ENCODE measurements at regions not wholly inside any gene's neighbourhood (a gene's known extent, or its start where the extent isn't known, plus 50 kb on each side); places are given as distances from the start of the nearest gene placed in this dataset.

- no peak overlapping the region for H3K4me3 ChIP-seq (replicated peaks in 1 of 2; ENCODE audit: low read depth in 2 of 2, low read length in 2 of 2)
- DNase-seq (ENCODE audit: low read depth in 2 of 2): no peak
- TF ChIP-seq, protein P1, sequence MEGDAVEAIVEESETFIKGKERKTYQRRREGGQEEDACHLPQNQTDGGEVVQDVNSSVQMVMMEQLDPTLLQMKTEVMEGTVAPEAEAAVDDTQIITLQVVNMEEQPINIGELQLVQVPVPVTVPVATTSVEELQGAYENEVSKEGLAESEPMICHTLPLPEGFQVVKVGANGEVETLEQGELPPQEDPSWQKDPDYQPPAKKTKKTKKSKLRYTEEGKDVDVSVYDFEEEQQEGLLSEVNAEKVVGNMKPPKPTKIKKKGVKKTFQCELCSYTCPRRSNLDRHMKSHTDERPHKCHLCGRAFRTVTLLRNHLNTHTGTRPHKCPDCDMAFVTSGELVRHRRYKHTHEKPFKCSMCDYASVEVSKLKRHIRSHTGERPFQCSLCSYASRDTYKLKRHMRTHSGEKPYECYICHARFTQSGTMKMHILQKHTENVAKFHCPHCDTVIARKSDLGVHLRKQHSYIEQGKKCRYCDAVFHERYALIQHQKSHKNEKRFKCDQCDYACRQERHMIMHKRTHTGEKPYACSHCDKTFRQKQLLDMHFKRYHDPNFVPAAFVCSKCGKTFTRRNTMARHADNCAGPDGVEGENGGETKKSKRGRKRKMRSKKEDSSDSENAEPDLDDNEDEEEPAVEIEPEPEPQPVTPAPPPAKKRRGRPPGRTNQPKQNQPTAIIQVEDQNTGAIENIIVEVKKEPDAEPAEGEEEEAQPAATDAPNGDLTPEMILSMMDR (IDR thresholded peaks at IDR 0.05; ENCODE audit: low read depth, low read length): no peak
Observed at GRCh38 chr3:84634668-84635067, 324.1 kb upstream of the CADM2 start.

- H3K4me3 ChIP-seq (replicated peaks in 1 of 2; ENCODE audit: low read depth in 2 of 2, low read length in 2 of 2): no peak overlapping the region
- TF ChIP-seq, protein P1 (IDR thresholded peaks at IDR 0.05; ENCODE audit: low read depth, low read length): no peak
- DNase-seq (ENCODE audit: low read depth in 2 of 2): no peak
Observed at GRCh38 chr3:84637272-84637671, 321.5 kb upstream of the CADM2 start.

DNA sequence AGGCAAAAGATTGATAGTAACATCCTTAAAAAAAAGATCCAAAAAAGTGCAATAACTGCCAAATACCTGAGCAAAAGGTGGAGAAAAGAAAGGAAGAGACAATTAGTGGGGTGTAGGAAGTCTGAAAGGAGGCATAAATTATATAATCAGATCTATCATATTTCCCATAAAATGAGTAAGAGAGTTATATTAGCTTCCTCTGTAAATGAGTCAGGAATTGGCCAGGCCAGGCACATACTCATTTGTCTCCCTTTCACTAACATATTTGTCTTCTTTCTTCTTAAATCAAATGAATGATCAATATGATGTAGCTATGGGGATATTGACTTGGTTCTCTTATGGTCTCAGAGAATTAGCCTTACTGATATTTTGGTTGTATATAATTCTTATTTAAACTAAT lies 292.3 kb upstream of the CADM2 start:
- TF ChIP-seq, protein P1 (IDR thresholded peaks at IDR 0.05; ENCODE audit: low read depth, low read length): no peak
- no peak for DNase-seq (ENCODE audit: low read depth in 2 of 2)
- no peak overlapping the region for H3K4me3 ChIP-seq (replicated peaks in 1 of 2; ENCODE audit: low read depth in 2 of 2, low read length in 2 of 2)

GRCh38 chr3:84679211-84679610 lies 279.6 kb upstream of the CADM2 start:
- TF ChIP-seq, protein P1 (IDR thresholded peaks at IDR 0.05; ENCODE audit: low read depth, low read length): no peak
- H3K4me3 ChIP-seq (replicated peaks in 1 of 2; ENCODE audit: low read depth in 2 of 2, low read length in 2 of 2): no peak overlapping the region
- DNase-seq (ENCODE audit: low read depth in 2 of 2): no peak

DNA sequence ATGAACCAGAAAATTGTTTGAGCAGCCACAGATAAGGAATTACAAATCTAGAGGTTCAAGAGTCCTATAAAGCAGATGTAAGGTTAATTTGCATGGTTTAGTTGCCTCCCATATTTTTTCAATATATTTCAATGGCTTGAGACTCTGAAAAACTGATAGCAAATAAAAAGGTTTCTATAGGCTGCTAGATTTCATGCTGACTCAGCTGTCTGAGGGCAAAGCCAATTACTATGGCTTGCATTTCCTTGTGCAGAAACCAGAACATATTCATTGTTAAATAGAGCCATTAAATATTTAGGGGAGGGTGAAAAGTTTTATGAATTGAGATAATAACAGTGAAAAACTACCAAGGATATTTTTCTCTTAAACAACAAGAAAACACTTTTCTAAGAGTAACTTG lies 278.1 kb upstream of the CADM2 start:
- no peak for DNase-seq (ENCODE audit: low read depth in 2 of 2)
- no peak overlapping the region for H3K4me3 ChIP-seq (replicated peaks in 1 of 2; ENCODE audit: low read depth in 2 of 2, low read length in 2 of 2)
- TF ChIP-seq, protein P1 (IDR thresholded peaks at IDR 0.05; ENCODE audit: low read depth, low read length): no peak

DNA sequence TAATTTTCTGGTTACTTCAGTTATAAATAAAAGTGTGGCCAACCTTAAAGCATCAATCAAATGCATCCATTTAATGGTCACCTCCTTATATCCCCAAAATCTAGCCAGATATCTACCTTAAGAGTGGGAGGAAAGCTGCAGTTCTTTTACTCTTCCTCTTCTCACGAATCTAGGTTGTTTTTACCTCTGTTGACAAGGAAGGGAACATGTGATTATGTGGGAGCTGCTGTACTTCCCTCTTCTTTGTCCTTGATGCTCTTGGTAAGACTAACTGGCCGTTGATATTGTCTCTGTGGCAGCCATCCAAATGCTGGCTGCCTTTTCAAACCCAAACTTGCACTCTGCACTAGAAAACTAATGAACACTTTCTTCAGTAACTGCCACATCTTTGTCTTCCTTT lies 275.3 kb upstream of the CADM2 start:
- TF ChIP-seq, protein P1 (IDR thresholded peaks at IDR 0.05; ENCODE audit: low read depth, low read length): no peak
- DNase-seq (ENCODE audit: low read depth in 2 of 2): no peak

GRCh38 chr3:84685467-84685866 lies 273.3 kb upstream of the CADM2 start:
- TF ChIP-seq, protein P1 (IDR thresholded peaks at IDR 0.05; ENCODE audit: low read depth, low read length): no peak
- DNase-seq (ENCODE audit: low read depth in 2 of 2): no peak
- no peak overlapping the region for H3K4me3 ChIP-seq (replicated peaks in 1 of 2; ENCODE audit: low read depth in 2 of 2, low read length in 2 of 2)

More for the DNA sequence above, 275.3 kb upstream of the CADM2 start:
- no peak overlapping the region for H3K4me3 ChIP-seq (replicated peaks in 1 of 2; ENCODE audit: low read depth in 2 of 2, low read length in 2 of 2)

All from cardiac fibroblast (primary cell).